Stimulated activated CD8-positive, alpha-beta memory T cell treated with anti-CD3 and anti-CD28 coated beads, Interleukin-7, amount 100 ng/mL, for 4 hours (primary cell): ENCODE measurements at regions not wholly inside any gene's neighbourhood (a gene's known extent, or its start where the extent isn't known, plus 50 kb on each side); places are given as distances from the start of the nearest gene placed in this dataset.

Experiments
- DNase-seq, 2 donors: peaks; one replicate each; pipeline ENCODE4 v3.0.0-alpha.2; 2020; ENCODE audit warnings: low read depth in 2 of 2

- no peak for DNase-seq
These were observed 135.4 kb upstream of the MSX2 start for GRCh38 chr5:174589011-174589410.

GRCh38 chr5:174589599-174589998 is 134.8 kb upstream of the MSX2 start:
- DNase-seq = no peak

GRCh38 chr5:174590820-174591219 is 133.6 kb upstream of the MSX2 start:
- no peak for DNase-seq

- no peak for DNase-seq
These were observed 128.0 kb upstream of the MSX2 start for GRCh38 chr5:174596429-174596828.

GRCh38 chr5:174599992-174600391 is 124.4 kb upstream of the MSX2 start:
- no peak for DNase-seq

GRCh38 chr5:174601946-174602345 is 122.4 kb upstream of the MSX2 start:
- no peak for DNase-seq

GRCh38 chr5:174606153-174606552 is 118.2 kb upstream of the MSX2 start:
- no peak for DNase-seq

- no peak for DNase-seq
These were observed 117.7 kb upstream of the MSX2 start for GRCh38 chr5:174606646-174607045.

GRCh38 chr5:174607205-174607604 is 117.2 kb upstream of the MSX2 start:
- no peak for DNase-seq

- DNase-seq = no peak
These were observed 116.5 kb upstream of the MSX2 start for GRCh38 chr5:174607916-174608315.

GRCh38 chr5:174608631-174609097 is 115.7 kb upstream of the MSX2 start:
- no peak for DNase-seq

GRCh38 chr5:174609116-174609515 is 115.3 kb upstream of the MSX2 start:
- no peak for DNase-seq

GRCh38 chr5:174610968-174611367 is 113.4 kb upstream of the MSX2 start:
- DNase-seq = no peak

- no peak for DNase-seq
These were observed 111.7 kb upstream of the MSX2 start for GRCh38 chr5:174612686-174613085.

GRCh38 chr5:174614500-174615135 is 109.8 kb upstream of the MSX2 start:
- DNase-seq = no peak

GRCh38 chr5:174616036-174616435 is 108.3 kb upstream of the MSX2 start:
- DNase-seq = no peak

- no peak for DNase-seq
These were observed 107.1 kb upstream of the MSX2 start for GRCh38 chr5:174617285-174617684.

- no peak for DNase-seq
These were observed 106.5 kb upstream of the MSX2 start for GRCh38 chr5:174617910-174618309.

- DNase-seq = no peak
These were observed 105.8 kb upstream of the MSX2 start for GRCh38 chr5:174618589-174618988.

GRCh38 chr5:174622067-174622466 is 102.3 kb upstream of the MSX2 start:
- DNase-seq = no peak

- no peak for DNase-seq
These were observed 101.4 kb upstream of the MSX2 start for GRCh38 chr5:174623018-174623417.

GRCh38 chr5:174623433-174624019 is 100.9 kb upstream of the MSX2 start:
- no peak for DNase-seq

- DNase-seq = no peak
These were observed 99.5 kb upstream of the MSX2 start for GRCh38 chr5:174624733-174625522.
